ENCODE measurements at regions not wholly inside any gene's neighbourhood (a gene's known extent, or its start where the extent isn't known, plus 50 kb on each side); places are given as distances from the start of the nearest gene placed in this dataset.

GRCh38 chr11:110918351-110918750 lies 206.1 kb upstream of the ARHGAP20 start:
- no peak for DNase-seq

DNA sequence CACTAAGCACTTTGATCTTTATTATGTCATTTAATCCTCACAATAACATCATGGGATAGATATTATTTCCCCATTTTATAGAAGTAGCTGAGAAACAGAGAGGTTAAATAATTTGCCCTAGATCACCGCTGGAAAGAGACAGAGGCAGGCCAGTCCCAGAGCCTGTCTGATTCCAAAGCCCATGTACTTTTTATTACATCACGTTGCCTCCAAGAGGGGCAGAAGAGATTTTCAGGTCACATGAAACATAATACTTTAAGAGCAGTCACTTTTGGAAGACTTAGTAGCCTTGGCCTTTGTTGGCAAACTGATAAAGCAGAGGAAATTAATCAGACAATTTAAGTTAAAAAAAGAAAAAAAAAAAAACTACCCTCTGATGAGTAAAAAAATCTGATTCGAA lies 200.2 kb upstream of the ARHGAP20 start:
- no peak for DNase-seq

- DNase-seq = no peak
Observed at GRCh38 chr11:110910384-110910783, 198.1 kb upstream of the ARHGAP20 start.

DNA sequence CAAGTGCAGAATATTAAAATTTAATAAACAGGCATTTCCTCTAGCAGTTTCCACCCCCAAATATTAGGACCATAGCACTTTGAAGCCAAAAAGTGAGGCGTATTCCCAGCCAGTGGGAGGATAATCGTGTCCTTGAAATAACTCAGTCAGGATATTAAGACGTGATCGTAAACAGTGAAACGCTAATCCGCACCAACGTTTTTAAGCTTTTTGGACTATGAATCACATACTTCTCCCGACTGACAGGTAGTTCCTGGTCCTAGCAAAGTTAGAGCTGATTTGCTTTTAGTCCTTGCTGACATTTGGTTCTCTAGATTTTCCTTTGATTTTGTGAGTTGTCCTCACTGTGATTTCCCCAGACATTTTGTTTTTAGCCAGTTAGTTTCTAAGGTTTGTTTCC lies 197.1 kb upstream of the ARHGAP20 start:
- no peak for DNase-seq

- no peak for DNase-seq
Observed at GRCh38 chr11:110908401-110909105, 196.3 kb upstream of the ARHGAP20 start.

DNA sequence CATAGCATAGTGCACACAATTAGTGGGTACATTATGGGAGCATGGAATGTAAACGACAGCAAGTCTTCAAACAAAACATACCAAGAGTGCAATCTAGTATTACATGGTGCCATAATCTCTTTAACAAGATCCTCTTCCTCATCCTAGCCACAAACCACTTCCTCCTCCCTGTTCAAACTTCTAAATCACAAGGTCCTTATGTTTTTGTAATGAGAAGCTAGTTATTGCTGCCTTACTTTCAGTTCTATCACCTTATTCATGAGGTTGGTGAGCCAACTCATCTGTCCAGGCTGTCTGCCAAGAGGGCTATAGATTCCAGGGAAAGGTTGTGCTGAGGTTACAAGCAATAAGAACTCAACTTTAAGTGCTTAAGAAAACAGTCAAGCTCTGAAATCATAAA lies 195.4 kb upstream of the ARHGAP20 start:
- peak; percentile 61 to 78 for DNase-seq

DNA sequence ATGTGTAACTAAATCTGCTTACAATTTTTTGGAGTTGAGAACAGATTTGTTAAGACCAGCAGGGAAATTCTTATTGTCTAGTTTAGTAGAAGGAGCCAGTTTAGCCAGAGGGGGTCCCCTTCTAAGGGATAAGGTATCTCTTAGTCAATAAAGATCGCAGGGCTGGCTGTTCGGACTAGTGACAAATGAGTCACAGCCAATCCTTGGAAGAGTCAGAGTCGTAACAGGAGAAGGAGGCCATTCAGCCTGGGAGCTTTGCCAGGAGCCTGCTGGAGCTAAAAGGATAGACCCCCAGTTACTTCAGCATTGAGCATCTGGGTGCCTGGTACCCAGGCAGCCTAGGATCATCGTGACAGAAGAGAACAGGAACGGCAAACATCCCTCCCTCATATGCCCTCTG lies 191.6 kb upstream of the ARHGAP20 start:
- DNase-seq = no peak

- DNase-seq = no peak
Observed at GRCh38 chr11:110903378-110903777, 191.1 kb upstream of the ARHGAP20 start.

GRCh38 chr11:110901441-110901840 lies 189.2 kb upstream of the ARHGAP20 start:
- peak; percentile 5 to 25 for DNase-seq

- DNase-seq = no peak
Observed at GRCh38 chr11:110900426-110900825, 188.2 kb upstream of the ARHGAP20 start.

DNA sequence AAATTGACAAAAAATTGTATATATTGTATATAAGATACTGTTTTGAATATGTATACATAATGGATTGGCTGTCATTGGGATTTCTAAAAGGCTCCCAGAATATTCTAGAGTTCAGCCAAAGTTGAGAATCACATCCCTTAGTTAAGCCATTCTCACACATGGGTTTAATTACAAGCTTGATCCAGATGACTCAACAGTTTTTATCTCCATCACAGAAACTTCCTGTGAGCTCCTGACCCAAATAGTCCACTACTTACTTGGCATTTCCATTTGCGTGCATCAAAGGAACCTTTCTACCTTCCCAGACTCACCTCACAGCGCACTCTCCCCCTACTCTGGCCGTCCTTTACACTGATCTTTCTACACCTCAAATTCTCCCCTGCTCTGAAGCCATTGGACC lies 184.8 kb upstream of the ARHGAP20 start:
- no peak for DNase-seq

DNA sequence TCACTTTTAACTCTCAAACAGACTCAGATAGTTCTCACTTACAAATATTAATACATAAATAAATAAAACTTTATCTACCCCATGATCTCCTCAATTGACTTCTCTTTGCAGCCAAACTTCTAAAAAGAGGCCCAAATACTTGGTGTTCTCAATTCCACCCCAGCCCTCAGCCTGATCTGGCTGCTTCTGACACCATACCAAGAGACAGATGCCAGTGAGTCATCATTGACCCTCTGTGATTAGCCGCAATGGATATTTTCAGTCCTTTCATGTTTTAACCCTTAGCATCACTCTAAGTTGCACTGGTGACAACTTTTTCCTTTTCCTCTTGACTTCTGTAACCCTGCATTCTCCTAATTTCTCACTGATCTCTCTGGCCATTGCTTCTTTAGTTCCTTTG lies 184.1 kb upstream of the ARHGAP20 start:
- DNase-seq = no peak

DNA sequence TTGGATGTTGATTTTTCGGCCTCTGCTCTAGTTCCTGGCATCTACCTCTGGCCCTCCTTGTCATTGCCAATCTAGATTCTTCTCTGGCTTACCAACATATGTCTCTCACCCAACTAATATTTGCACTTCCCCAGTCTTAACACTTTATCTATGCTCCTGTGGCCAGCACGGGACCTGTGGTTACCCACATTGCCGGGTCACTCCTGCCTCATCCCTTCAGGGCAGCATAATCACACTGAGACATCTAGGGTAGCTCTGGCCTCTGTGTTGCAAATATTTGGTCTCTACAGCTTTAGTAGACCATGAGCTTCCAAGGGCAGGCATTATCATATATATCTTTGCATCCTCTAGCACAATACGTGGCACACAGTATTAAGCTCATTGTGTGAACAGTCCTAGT lies 182.0 kb upstream of the ARHGAP20 start:
- no peak for DNase-seq

DNA sequence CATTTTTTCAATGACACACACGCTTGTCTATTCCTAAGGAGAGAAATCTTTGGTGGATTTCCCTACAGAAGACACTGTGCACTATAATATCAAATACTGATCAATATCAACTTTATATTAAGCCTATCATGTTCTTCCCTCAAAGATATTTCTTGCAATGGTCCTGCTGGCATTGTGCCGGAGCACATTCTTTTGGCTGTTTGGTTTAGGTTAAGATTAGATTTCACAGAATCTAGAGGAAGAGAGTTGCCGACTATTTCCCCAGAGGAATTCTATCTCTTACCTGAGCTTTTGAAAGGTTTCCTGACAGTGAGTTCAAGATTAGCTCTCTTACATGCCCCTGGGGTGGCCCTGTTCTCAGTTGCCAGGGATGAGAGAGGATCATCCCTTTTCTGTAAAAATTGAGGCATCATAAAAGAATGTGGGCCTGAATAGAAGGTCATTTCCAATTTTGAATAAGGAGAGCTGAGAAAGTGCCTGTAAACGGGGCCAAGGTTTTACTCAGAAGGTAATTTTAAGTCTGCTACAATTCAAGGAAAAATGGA lies 180.6 kb upstream of the ARHGAP20 start:
- DNase-seq = no peak

DNA sequence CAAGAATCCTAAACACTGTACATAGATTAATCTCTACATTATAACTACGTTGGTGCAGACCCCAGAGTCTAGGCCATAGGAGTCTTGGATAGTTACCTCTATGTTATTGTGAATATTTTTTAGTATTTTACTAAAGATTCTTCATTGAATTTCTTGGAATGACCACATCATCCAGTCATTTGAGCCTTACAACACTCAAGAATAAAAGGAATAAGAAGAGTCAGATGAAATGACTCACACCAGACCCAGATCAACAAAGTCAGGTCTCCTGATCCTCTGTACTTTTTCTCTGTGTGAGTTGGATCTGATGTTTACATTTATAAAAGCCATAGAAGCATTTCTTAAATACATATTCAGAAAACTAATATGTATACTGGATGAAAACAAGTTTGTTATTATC lies 179.2 kb upstream of the ARHGAP20 start:
- DNase-seq = peak in 1 of 2 donors; percentile 16

- DNase-seq = no peak
Observed at GRCh38 chr11:110890995-110891394, 178.8 kb upstream of the ARHGAP20 start.

- DNase-seq = no peak
Observed at GRCh38 chr11:110886288-110886970, 174.2 kb upstream of the ARHGAP20 start.

DNA sequence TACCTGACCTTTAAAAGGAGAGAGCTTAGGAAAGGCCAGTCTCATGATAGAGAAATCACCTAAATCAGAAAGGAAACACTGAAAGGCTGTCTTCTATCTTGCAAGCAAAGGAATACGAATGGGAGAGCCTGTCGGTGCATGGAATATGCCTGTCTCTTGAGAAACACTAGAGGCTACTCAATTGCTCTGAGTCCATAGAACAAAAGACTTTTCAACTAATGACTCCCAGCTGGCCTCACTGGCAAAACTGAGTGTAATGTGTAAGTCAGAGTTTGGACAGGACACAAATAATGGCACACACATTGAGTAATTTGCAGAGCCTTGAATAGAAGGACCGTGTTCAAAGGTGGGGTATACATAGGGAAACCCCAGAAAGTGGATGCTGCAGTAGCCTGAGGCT lies 171.0 kb upstream of the ARHGAP20 start:
- no peak for DNase-seq

GRCh38 chr11:110878513-110878912 lies 166.3 kb upstream of the ARHGAP20 start:
- no peak for DNase-seq

DNA sequence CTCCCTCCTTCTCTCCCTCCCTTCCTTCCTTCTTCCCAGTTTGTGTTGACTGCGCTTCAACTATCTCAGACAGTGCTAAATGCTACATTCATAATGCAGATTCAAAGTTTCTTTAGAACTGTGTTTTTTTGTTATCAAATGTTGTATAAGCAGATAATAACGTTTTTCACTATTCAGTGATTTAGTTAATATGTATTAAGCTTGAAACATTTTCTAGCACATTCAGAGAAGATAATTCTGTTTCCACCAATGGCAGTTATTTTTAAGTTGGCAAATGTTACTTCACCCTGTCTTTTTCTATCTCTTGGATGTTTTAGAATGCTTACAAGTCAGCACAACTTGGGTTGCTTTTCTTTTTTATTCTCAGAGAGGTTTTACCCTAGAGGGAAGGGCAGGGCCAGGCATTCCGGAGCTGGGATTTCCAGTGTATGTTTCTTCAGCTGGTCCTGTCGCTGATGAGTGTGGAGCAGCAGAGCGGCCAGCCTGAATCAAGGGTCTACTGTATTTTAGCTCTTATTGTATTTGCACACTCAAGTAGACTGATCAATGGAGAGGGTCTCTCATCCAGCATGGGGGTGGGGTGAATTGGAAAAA lies 162.3 kb upstream of the ARHGAP20 start:
- DNase-seq = no peak

- no peak for DNase-seq
Observed at GRCh38 chr11:110873975-110874374, 161.7 kb upstream of the ARHGAP20 start.

GRCh38 chr11:110870816-110871522 lies 158.7 kb upstream of the ARHGAP20 start:
- DNase-seq = no peak

DNA sequence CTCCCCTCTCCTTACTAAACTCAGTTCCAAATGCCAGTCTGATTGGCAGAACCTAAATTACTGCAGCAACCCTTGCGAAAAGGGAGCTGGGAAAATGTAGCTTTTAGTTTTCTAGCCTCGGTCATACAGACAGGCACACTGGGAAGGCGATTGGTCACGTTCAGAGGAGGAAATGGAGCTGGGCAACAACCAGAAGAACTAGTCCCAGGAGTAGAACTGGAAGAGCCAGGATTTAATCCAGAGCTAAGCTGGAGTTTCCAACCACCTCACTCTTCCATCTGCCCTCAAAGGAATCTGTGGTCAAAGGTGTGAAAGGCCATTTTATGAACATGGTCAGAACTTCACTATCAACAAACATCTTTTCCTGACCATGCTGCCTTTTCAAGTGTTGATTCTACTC lies 155.7 kb upstream of the ARHGAP20 start:
- no peak for DNase-seq
